Prostate gland (tissue), 2 donors: ENCODE measurements at regions not wholly inside any gene's neighbourhood (a gene's known extent, or its start where the extent isn't known, plus 50 kb on each side); places are given as distances from the start of the nearest gene placed in this dataset.

ENCODE experiments used
- DNase-seq: peaks from one replicate; pipeline ENCODE4 v3.0.0-alpha.2; 2019; ENCODE audit warnings: low spot score
- H3K27ac ChIP-seq, 2 donors: fragments of 200-600 bp; sonication (generic); 2 replicates each; pipeline ENCODE4 v1.5.1; 2017 to 2019
- H3K27me3 ChIP-seq: fragments of 200-600 bp; sonication (generic); replicated peaks from 2 replicates; pipeline ENCODE4 v1.5.1; 2019; ENCODE audit not compliant: insufficient read depth
- H3K36me3 ChIP-seq, 2 donors: fragments of 200-600 bp; sonication (generic); 1 replicate in 1 of 2; 2 replicates in 1 of 2; pipeline versions ENCODE4 v1.5.1 to v1.8.1; 2017 to 2019
- H3K4me1 ChIP-seq: fragments of 200-600 bp; sonication (generic); replicated peaks from 2 replicates; pipeline ENCODE4 v1.5.1; 2019
- H3K4me3 ChIP-seq, 2 donors: fragments of 200-600 bp; sonication (generic); 2 replicates each; pipeline ENCODE4 v1.5.1; 2017 to 2019
- H3K9me3 ChIP-seq: fragments of 200-600 bp; sonication (generic); 2 replicates; pipeline ENCODE4 v1.5.1; 2017
- POLR2A ChIP-seq: fragments of 450-650 bp; IDR thresholded peaks from one replicate; pipeline ENCODE4 v1.6.1; 2016; ENCODE audit warnings: antibody characterized with exemption, mild to moderate bottlenecking
- POLR2AphosphoS5 ChIP-seq: sonication (generic); formaldehyde crosslinking; IDR thresholded peaks from one replicate; pipeline ENCODE4 v1.6.1; 2017; ENCODE audit warnings: antibody characterized with exemption
- WGBS: methylation state at CpG from one replicate; pipeline ENCODE4 v1.1.5; 2018; 5-methylcytosine and 5-hydroxymethylcytosine counted together
- intact Hi-C: fragments of 100-400 bp; cut with DNase I; formaldehyde crosslinking; loops from one replicate; pipeline ENCODE4 v1.14.2; 2022
- TF ChIP-seq, protein P1 (sequence below), 4 experiments: fragments of 200-600 bp in 2 of 4; fragments of 450-650 bp in 2 of 4; sonication (generic) in 2 of 4; IDR thresholded peaks; 1 replicate in 3 of 4; 2 replicates in 1 of 4; pipeline ENCODE4 v1.5.1; 2016 to 2019; ENCODE audit warnings: antibody characterized with exemption in 4 of 4, mild to moderate bottlenecking in 2 of 4, moderate library complexity in 2 of 4

DNA sequence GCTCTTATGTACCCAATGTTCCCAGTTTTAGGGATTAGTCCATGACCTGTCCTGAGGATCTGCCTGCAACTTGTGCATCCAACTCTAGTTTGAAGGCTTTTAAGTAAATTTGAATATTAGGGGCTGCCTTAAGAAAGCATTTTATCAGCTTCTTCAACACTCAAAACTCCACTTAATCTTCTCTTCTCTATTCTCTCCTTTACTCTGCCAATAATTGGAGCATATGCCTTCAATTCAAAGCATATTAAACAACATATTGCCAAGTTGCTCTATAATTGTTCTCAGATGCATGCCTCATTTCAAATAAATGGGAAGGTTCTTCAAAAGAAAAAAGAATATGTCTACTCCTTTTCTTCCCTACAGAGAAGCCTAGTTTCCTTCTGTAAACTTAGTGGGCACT is 84.8 kb upstream of the NCKAP5 start:
- H3K9me3 ChIP-seq, result no peaks in the 10 kb centered on the region
- intact Hi-C loops, result no loop called here
- no peak for TF ChIP-seq POLR2A
- TF ChIP-seq, protein P1, sequence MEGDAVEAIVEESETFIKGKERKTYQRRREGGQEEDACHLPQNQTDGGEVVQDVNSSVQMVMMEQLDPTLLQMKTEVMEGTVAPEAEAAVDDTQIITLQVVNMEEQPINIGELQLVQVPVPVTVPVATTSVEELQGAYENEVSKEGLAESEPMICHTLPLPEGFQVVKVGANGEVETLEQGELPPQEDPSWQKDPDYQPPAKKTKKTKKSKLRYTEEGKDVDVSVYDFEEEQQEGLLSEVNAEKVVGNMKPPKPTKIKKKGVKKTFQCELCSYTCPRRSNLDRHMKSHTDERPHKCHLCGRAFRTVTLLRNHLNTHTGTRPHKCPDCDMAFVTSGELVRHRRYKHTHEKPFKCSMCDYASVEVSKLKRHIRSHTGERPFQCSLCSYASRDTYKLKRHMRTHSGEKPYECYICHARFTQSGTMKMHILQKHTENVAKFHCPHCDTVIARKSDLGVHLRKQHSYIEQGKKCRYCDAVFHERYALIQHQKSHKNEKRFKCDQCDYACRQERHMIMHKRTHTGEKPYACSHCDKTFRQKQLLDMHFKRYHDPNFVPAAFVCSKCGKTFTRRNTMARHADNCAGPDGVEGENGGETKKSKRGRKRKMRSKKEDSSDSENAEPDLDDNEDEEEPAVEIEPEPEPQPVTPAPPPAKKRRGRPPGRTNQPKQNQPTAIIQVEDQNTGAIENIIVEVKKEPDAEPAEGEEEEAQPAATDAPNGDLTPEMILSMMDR (IDR thresholded peaks at IDR 0.05), result no peak
- no peak for TF ChIP-seq POLR2AphosphoS5
- no peaks in the 10 kb centered on the region for H3K36me3 ChIP-seq
- no peak overlapping the region for H3K4me3 ChIP-seq
- no peaks in the 10 kb centered on the region for H3K4me1 ChIP-seq
- no peaks in the 10 kb centered on the region for H3K27me3 ChIP-seq
- H3K27ac ChIP-seq, result no peak overlapping the region
- no peak for DNase-seq

DNA sequence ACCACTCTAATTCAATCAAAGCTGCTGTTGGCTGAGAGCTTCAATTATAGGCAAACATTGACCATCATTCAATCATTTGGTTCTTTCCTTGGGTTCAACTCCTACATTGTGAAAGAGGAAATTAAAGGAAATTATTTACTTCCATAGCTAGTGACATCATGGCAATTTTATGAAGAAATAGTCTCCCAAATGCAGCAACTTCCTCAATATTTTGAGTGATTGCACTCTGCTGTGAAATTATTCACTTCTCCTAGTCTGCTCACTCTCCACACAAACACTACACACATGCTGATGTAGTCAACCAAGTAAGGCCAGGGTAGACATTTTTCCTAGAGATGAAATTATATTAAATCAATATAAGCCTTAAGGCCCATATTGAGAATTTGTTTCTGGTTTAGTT is 86.7 kb upstream of the NCKAP5 start:
- Histone ChIP-seq H3K4me1 (no peaks in the 10 kb centered on the region), H3K27ac (no peak overlapping the region), H3K27me3 (no peaks in the 10 kb centered on the region), H3K9me3 (no peaks in the 10 kb centered on the region), H3K4me3 (no peak overlapping the region), H3K36me3 (no peaks in the 10 kb centered on the region)
- TF ChIP-seq POLR2A, result no peak
- no peak for TF ChIP-seq POLR2AphosphoS5
- TF ChIP-seq, protein P1 (IDR thresholded peaks at IDR 0.05), result no peak
- DNase-seq, result no peak
- intact Hi-C loops, result no loop called here

DNA sequence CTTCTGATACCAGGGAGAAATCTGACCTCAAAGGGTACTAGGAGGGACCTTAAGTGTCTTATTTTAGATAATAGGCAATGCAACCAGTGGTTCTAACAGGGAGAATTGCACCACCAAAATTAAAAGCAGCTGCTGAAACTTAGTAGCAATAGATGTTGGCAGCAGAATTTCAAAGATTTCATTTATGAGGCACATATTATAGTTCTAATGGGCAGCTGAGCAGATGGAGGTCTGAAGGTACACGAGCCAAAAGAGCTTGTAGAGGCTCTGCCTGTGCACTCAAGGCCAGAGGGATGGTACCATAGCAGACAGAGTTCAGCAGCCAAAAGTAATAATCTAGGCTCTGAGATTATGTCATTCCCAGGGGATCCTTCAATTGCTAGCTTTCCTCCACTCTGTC is 87.3 kb upstream of the NCKAP5 start:
- 52% methylated on average over 1 of the region's 1 CpG for WGBS
- TF ChIP-seq POLR2AphosphoS5 (no peak), POLR2A (no peak)
- TF ChIP-seq, protein P1 (IDR thresholded peaks at IDR 0.05), result no peak
- no peak for DNase-seq
- no peaks in the 10 kb centered on the region for H3K4me1 ChIP-seq
- no peaks in the 10 kb centered on the region for H3K9me3 ChIP-seq
- intact Hi-C loops, result no loop called here
- no peaks in the 10 kb centered on the region for H3K27me3 ChIP-seq
- H3K4me3 ChIP-seq, result no peak overlapping the region
- H3K36me3 ChIP-seq, result no peaks in the 10 kb centered on the region
- no peak overlapping the region for H3K27ac ChIP-seq

DNA sequence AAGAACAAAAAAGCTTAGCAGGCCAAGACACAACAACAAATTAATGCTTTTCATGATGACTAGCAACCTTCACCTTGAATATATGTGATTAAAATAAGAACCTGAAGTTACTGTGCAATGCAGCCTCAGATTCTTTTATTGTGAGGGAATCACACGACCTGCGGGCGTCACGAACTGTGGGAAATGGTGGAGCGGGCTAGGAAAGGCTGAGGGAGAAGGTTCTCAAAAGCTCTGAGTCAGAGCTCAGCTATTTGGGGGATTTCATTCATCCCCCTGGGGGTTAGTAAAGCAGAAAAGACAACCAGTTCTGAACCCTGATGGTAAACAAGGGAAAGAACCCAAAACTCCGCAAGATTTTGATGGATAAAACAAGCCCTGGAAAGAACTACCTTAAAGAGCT is 89.3 kb upstream of the NCKAP5 start:
- no peaks in the 10 kb centered on the region for H3K36me3 ChIP-seq
- intact Hi-C loops, result no loop called here
- H3K4me3 ChIP-seq, result no peak overlapping the region
- H3K9me3 ChIP-seq, result no peaks in the 10 kb centered on the region
- TF ChIP-seq POLR2A (no peak), POLR2AphosphoS5 (no peak)
- TF ChIP-seq, protein P1 (IDR thresholded peaks at IDR 0.05), result no peak
- no peaks in the 10 kb centered on the region for H3K27me3 ChIP-seq
- no peak for DNase-seq
- no peaks in the 10 kb centered on the region for H3K4me1 ChIP-seq
- H3K27ac ChIP-seq, result no peak overlapping the region
- WGBS, result 91% methylated on average over 6 of the region's 6 CpGs

DNA sequence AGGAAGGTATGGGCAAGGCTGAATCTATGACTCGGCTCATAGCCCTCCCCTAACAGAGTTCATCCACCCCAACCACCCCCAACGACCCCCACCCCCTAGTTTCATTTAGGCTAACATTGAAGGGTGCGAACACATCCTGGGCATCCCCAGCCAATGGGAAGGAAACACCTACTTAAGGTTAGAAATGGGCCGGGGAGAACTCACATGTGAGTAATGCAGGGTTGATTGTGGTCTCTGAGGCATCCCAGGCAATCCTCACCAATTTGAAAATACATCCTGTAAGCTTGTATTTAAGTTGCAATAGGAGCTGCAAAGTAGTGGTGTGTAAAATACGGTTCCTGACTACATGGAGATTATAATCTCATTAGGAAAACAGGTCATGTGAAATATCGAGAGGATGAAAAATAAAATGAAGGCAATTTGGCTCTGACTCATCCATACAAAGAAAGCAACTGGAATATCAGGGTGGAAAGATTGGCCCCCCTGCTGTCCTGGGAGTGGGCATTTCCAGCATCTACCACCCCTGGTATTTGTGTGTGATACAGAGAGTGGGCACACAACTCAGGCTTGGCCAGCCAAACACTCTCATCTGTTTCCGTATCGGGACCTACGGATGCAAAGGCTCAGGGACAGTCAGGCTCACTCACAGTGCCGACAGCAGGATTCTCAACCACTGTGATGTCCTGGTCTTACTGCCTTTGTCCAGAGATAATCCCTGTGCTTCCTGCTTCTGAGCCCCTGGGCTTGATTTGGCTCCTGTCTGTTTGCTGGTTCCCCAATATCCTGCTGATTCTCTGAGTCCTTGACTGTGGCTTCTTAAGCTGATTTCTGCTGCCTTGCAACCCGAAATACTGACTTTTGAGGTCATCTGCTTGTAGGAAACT is 90.0 kb upstream of the NCKAP5 start:
- Histone ChIP-seq H3K27me3 (no peaks in the 10 kb centered on the region), H3K4me1 (no peaks in the 10 kb centered on the region), H3K9me3 (no peaks in the 10 kb centered on the region), H3K36me3 (no peaks in the 10 kb centered on the region), H3K27ac (no peak overlapping the region), H3K4me3 (no peak overlapping the region)
- 78% methylated on average over 11 of the region's 11 CpGs for WGBS
- DNase-seq, result no peak
- TF ChIP-seq, protein P1 (IDR thresholded peaks at IDR 0.05), result no peak
- TF ChIP-seq POLR2AphosphoS5, result no peak
- TF ChIP-seq POLR2A, result no peak
- intact Hi-C loops, result no loop called here
